Fibroblast of lung (primary cell): ENCODE measurements at regions not wholly inside any gene's neighbourhood (a gene's known extent, or its start where the extent isn't known, plus 50 kb on each side); places are given as distances from the start of the nearest gene placed in this dataset.

ENCODE experiments used
- CTCF ChIP-seq, 2 donors: IDR thresholded peaks in 1 of 2; conservative IDR thresholded peaks in 1 of 2; 1 replicate in 1 of 2; 2 replicates in 1 of 2; pipeline ENCODE4 v1.5.1; 2011 to 2012; ENCODE audit warnings: low read length in 2 of 2, control low read depth in 1 of 2, inconsistent platforms in 1 of 2, low read depth in 1 of 2, mild to moderate bottlenecking in 1 of 2
- EZH2 ChIP-seq: IDR thresholded peaks from 2 replicates; pipeline ENCODE4 v1.5.1; 2012; ENCODE audit warnings: low read length, control low read depth, mild to moderate bottlenecking; ENCODE audit errors: missing control alignments

GRCh38 chr10:59025981-59026765 is 150.3 kb upstream of the PHYHIPL start:
- no peak for TF ChIP-seq CTCF (conservative IDR thresholded peaks at IDR 0.05 in 1 of 2, IDR thresholded peaks at IDR 0.05 in 1 of 2; ENCODE audit: low read depth in 1 of 2, low read length in 2 of 2)
- TF ChIP-seq EZH2, result no peak
